IPS-15b (cell line): ENCODE measurements at regions not wholly inside any gene's neighbourhood (a gene's known extent, or its start where the extent isn't known, plus 50 kb on each side); places are given as distances from the start of the nearest gene placed in this dataset.
"Not testable (repeated sequence)": the region's sequence is repeated elsewhere in the genome, so short reads cannot be mapped to it uniquely, and the experiment has no call there.

Experiments used
- H3K27me3 ChIP-seq: one replicate; pipeline ENCODE4 v1.6.1; 2013; ENCODE audit warnings: low read length; ENCODE audit not compliant: control insufficient read depth, insufficient read depth
- H3K36me3 ChIP-seq: one replicate; pipeline ENCODE4 v1.6.1; 2013; ENCODE audit warnings: low read length; ENCODE audit not compliant: control insufficient read depth, insufficient read depth
- H3K4me1 ChIP-seq: one replicate; pipeline ENCODE4 v1.6.1; 2013; ENCODE audit warnings: mild to moderate bottlenecking, low read length; ENCODE audit not compliant: control insufficient read depth, insufficient read depth
- H3K4me3 ChIP-seq: one replicate; pipeline ENCODE4 v1.5.1; 2013; ENCODE audit warnings: low read depth, low read length
- H3K9ac ChIP-seq: one replicate; pipeline ENCODE4 v1.6.1; 2013; ENCODE audit warnings: low read depth, mild to moderate bottlenecking, low read length
- H3K9me3 ChIP-seq: one replicate; pipeline ENCODE4 v1.6.1; 2013; ENCODE audit warnings: mild to moderate bottlenecking, low read length; ENCODE audit not compliant: control insufficient read depth, insufficient read depth

DNA sequence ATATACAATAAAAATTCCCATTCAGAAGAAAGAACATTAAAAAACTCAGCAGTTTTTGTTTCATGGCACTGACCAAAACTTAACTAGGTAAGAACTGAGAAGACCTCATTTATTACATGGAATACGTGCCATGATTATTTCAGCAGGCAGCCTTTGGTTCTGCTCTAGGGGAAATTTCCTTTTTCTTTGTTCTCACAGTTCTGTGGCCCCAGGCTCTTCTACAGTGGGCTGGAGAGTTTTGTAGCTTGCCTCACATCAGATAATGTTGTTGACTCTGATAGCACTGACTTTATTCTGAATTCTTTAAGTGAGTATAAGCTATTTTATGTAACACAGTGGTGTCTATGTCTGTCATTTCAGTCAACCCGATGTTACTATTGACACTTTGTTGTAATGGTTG, 844.3 kb downstream of the TBC1D32 start:
- Histone ChIP-seq H3K36me3 (no peaks in the 10 kb centered on the region), H3K9ac (no peak overlapping the region), H3K4me3 (no peak overlapping the region), H3K27me3 (no peaks in the 10 kb centered on the region), H3K4me1 (no peaks in the 10 kb centered on the region), H3K9me3 (no peaks in the 10 kb centered on the region)

DNA sequence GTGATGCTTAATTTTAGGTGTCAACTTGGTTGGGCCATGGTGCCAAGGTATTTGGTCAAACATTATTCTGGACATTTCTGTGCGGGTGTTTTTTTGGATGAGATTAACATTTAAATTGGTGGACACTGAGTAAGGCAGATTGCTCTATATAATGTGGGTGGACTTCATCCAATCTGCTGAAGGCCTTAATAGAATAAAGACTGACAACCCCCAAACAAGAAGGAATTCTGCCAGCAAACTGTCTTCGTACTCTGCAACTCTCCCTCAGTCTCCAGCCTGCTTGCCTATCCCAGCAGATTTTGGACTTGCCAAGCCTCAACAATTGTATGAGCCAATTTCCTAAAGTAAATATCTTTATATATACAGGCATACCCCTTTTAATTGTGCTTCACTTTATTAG, 850.1 kb downstream of the TBC1D32 start:
- Histone ChIP-seq H3K9me3 (no peaks in the 10 kb centered on the region), H3K9ac (no peak overlapping the region), H3K27me3 (no peaks in the 10 kb centered on the region), H3K4me1 (no peaks in the 10 kb centered on the region), H3K36me3 (no peaks in the 10 kb centered on the region), H3K4me3 (no peak overlapping the region)

DNA sequence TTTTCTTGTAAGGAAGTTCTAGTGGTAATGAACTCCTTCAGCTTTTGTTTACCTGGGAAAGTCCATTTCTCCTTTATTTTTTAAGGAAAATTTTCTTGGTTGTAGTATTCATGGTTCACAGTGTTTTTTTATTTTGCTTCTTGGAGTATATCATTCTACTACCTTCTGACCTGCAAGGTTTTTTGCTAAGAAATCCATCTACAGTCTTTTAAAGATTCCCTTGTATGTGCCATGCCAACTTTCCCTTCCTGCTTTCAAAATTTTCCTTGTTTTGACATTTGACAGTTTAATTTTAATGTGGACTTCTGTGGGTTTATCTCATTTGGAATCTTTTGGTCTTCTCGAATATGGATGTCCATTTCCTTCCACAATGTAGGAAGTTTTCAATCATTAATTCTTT, 855.6 kb downstream of the TBC1D32 start:
- Histone ChIP-seq H3K27me3 (no peaks in the 10 kb centered on the region), H3K36me3 (no peaks in the 10 kb centered on the region), H3K9me3 (no peaks in the 10 kb centered on the region), H3K4me3 (no peak overlapping the region), H3K4me1 (no peaks in the 10 kb centered on the region), H3K9ac (no peak overlapping the region)

DNA sequence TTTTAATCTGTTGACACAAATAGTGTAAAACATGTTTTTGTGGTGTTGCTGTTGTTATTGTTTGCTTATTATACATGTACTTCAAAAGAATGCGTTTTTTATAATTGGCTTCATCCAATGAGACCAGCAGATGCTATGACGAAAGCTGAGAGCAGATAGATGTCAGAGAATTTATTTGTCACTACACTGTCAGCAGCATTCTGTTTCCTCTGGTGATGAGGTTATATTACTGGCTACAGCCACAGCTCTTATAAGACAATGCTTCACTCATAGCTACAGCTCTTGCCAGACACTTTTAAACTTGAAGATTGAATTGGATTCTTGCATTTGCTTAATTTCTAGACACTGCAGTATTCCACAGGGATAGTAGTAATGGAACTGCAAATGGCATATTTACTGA, 860.5 kb downstream of the TBC1D32 start:
- Histone ChIP-seq H3K9ac (no peak overlapping the region), H3K9me3 (no peaks in the 10 kb centered on the region), H3K4me1 (no peaks in the 10 kb centered on the region), H3K27me3 (no peaks in the 10 kb centered on the region), H3K36me3 (no peaks in the 10 kb centered on the region), H3K4me3 (no peak overlapping the region)

DNA sequence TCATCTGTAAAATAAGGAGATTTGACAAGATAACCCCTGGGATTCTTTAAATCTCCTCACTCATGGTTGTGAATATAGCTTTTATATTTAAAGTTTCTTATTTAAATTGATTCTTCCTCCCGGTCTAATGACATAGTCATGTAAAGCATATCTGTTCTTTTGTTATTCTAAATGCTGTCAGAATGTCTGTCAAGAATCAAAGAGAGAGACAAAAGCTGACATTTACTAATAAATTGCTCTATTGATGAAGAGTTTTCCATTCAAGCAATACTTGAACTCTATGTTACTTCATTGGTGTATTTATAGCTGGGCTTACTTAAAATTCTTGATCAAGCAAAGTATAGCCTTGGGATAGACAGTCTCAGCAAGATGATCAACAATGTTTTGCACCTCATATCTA, 865.8 kb downstream of the TBC1D32 start:
- Histone ChIP-seq H3K27me3 (no peaks in the 10 kb centered on the region), H3K36me3 (no peaks in the 10 kb centered on the region), H3K9me3 (no peaks in the 10 kb centered on the region), H3K9ac (no peak overlapping the region), H3K4me3 (no peak overlapping the region), H3K4me1 (no peaks in the 10 kb centered on the region)

DNA sequence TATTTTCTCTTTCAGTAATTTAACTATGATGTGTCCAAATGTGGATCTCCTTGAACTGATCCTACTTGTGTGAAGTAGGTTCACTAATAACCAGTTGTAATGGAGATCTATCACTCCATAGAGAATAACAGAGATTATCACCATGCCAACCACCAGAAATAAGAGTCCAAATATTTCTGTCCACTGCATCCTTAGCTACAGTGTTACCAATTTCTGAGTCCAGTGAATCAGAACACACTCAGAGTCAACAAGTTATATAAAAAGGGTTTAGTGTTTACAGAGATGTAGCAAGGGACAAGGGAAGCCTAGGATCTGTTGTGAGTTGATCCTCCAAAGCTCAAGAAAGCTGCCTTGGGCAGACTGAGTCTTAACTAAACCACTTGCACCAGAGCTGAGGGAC, 882.8 kb downstream of the TBC1D32 start:
- Histone ChIP-seq H3K36me3 (no peaks in the 10 kb centered on the region), H3K9me3 (no peaks in the 10 kb centered on the region), H3K4me3 (no peak overlapping the region), H3K27me3 (no peaks in the 10 kb centered on the region), H3K4me1 (no peaks in the 10 kb centered on the region), H3K9ac (no peak overlapping the region)

DNA sequence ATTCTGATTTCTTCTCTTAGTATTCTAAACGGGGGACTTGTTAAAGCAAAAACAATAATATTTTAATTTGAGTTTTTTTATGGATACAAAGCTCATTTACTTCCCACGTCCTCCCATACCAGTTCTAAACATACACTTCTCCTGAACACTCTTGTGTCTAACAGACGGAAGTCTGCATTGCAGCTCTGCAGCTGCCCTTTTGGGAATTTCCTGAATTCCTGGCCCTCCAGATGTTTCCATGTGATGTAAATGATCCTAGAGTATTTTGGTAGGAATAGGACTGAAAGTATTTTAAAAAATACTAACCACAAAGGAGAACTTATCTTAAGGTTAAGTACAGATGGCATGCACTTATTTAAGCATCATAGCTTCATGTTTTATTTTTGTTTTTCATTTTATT, 886.7 kb downstream of the TBC1D32 start:
- no peak overlapping the region for H3K4me3 ChIP-seq
- no peak overlapping the region for H3K9ac ChIP-seq
- no peaks in the 10 kb centered on the region for H3K27me3 ChIP-seq
- H3K4me1 ChIP-seq = no peaks in the 10 kb centered on the region
- no peaks in the 10 kb centered on the region for H3K36me3 ChIP-seq
- no peaks in the 10 kb centered on the region for H3K9me3 ChIP-seq

DNA sequence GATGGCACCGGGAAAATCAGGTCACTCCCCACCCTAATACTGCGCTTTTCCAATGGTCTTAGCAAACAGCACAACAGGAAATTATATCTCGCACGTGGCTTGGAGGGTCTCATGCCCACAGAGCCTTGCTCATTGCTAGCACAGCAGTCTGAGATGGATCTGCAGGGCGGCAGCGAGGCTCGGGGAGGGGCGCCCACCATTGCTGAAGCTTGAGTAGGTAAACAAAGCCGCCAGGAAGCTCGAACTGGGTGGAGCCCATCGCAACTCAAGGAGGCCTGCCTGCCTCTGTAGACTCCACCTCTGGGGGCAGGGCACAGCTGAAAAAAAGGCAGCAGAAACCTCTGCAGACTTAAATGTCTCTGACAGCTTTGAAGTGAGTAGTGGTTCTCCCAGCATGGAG, 901.4 kb downstream of the TBC1D32 start:
- not testable (repeated sequence) for H3K27me3 ChIP-seq, H3K4me1 ChIP-seq, H3K4me3 ChIP-seq, H3K36me3 ChIP-seq, H3K9me3 ChIP-seq, H3K9ac ChIP-seq

DNA sequence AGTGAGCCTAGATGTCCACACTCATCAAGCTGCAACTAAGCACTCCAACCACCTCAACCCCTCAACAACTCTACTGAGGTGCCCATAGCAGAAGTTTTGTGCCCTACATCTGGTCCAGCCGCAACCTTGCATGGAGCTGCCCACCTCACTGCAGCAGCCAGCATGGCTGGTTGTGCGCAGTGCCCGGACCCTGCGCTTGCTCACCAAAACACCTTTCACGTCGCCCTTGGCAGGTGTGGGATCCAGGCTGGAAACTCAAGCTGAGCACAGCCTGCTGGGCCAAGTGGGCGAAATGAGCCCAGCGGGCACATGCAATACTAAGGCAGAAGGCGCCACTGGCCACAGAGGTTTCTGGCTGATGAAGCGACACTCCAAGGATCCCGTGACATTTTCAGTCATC, 902.4 kb downstream of the TBC1D32 start:
- no peaks in the 10 kb centered on the region for H3K27me3 ChIP-seq
- no peaks in the 10 kb centered on the region for H3K9me3 ChIP-seq
- H3K36me3 ChIP-seq = no peaks in the 10 kb centered on the region
- H3K4me1 ChIP-seq = no peaks in the 10 kb centered on the region
- H3K9ac ChIP-seq = no peak overlapping the region
- H3K4me3 ChIP-seq = no peak overlapping the region

DNA sequence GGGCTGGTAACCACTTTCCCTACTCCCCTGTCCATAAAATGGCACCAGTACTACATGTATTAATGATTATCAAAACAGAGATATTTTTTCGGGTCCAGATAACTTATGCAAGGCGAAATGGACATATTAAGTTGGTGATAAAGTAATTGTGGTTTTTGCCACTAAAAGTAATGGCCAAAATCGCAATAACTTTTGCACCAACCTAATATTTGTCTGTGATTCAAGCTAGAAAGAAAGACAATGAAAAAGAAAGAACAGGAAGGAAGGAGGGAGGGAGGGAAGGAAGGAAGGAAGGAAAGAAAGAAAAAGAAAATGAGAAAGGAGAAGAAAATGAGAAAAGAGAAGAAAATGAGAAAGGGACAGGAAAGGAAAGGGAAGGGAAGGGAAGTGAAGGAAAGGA, 922.9 kb downstream of the TBC1D32 start:
- Histone ChIP-seq H3K4me3 (no peak overlapping the region), H3K9me3 (no peaks in the 10 kb centered on the region), H3K9ac (no peak overlapping the region), H3K4me1 (no peaks in the 10 kb centered on the region), H3K36me3 (no peaks in the 10 kb centered on the region), H3K27me3 (no peaks in the 10 kb centered on the region)

DNA sequence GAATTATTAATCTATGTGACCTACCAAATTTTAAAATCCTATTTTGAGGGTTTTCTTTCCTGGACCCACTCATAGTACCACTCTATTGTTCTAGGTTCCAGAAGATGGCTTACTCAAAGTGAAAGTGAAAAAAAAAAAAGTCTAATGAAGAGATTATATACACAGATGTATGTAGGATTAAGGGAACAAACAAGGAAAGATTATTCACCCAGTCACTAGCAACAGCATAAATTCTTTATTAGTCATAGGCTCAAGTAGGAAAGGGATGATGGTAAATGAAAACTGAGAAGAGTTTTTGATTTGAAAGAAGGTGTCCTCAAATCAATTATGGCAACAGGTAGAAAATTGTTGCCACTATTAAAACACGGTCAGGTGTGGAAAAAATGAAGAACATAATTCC, 923.7 kb downstream of the TBC1D32 start:
- Histone ChIP-seq H3K4me1 (no peaks in the 10 kb centered on the region), H3K27me3 (no peaks in the 10 kb centered on the region), H3K4me3 (no peak overlapping the region), H3K9me3 (no peaks in the 10 kb centered on the region), H3K36me3 (no peaks in the 10 kb centered on the region), H3K9ac (no peak overlapping the region)

DNA sequence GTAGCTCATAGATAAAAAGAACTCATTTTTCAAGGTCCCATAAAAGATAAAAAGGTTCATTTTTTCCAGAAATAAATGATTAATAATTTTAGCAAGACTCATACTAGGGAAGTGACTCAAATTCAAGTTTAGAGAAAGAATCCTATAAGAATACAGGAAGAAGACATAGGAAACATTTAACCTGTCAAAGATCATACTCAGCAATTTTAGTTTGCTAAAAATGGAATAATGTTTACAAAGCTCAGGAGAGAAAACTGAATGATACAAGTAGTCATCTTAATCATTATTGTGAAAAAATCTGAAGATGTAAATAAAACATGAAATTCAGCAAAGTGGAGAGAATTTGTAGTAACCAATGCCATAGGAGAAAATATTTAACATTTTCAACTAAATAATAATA, 926.6 kb downstream of the TBC1D32 start:
- Histone ChIP-seq H3K27me3 (no peaks in the 10 kb centered on the region), H3K4me1 (no peaks in the 10 kb centered on the region), H3K9ac (no peak overlapping the region), H3K9me3 (no peaks in the 10 kb centered on the region), H3K4me3 (no peak overlapping the region), H3K36me3 (no peaks in the 10 kb centered on the region)

DNA sequence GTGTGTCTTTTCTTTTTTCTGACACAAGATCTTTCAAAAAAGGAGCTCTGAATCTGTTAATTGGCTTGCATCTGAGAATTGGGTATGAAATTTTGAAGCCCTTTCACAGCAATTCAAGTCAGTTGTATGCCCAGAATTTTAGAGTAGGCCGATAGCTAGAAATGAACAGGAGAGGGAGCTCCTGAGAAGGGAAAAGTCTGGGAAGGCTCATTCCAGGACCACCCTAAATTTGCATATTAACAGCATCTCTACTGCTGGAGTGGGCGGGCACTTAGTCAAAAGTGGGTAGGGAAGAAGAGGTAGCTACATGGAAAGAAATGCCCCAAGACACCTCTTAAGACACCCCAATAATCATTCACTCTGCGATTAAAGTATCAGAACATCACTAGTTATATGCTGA, 928.3 kb downstream of the TBC1D32 start:
- H3K9me3 ChIP-seq = no peaks in the 10 kb centered on the region
- H3K4me3 ChIP-seq = no peak overlapping the region
- no peak overlapping the region for H3K9ac ChIP-seq
- H3K4me1 ChIP-seq = no peaks in the 10 kb centered on the region
- H3K27me3 ChIP-seq = no peaks in the 10 kb centered on the region
- no peaks in the 10 kb centered on the region for H3K36me3 ChIP-seq
